ENCODE measurements at regions not wholly inside any gene's neighbourhood (a gene's known extent, or its start where the extent isn't known, plus 50 kb on each side); places are given as distances from the start of the nearest gene placed in this dataset.

- intact Hi-C loops (cut with micrococcal nuclease) (no loop called here), dilution Hi-C loops (cut with HindIII; ENCODE audit: low sequenced_read_pairs, unreplicated experiment) (no loop called here), in situ Hi-C loops (cut with MboI; ENCODE audit: low sequenced_read_pairs) (no loop called here)
- Histone ChIP-seq H3K9me1 (ENCODE audit: insufficient read depth, low read length) (no peaks in the 10 kb centered on the region), H3K9me3 (ENCODE audit: control insufficient read depth, insufficient read depth, low read length) (peaks cover 25% of the 10 kb centered on the region), H2AFZ (replicated peaks; ENCODE audit: low read length, poor library complexity) (no peak overlapping the region), H4K20me1 (ENCODE audit: insufficient read depth, low read length) (no peaks in the 10 kb centered on the region), H3K4ac (ENCODE audit: low read depth, low read length) (no peak overlapping the region), H2BK120ac (ENCODE audit: low read depth, low read length) (no peak overlapping the region), H2BK20ac (ENCODE audit: low read depth, low read length) (no peak overlapping the region), H4K91ac (ENCODE audit: insufficient read depth, low read depth, low read length) (no peak overlapping the region), H3K27me3 (ENCODE audit: control insufficient read depth, insufficient read depth, low read length) (no peaks in the 10 kb centered on the region), H3K4me1 (ENCODE audit: control insufficient read depth, insufficient read depth, low read length) (no peaks in the 10 kb centered on the region), H2AK5ac (ENCODE audit: low read depth, low read length) (no peak overlapping the region), H2BK5ac (ENCODE audit: low read depth, low read length, poor library complexity, severe bottlenecking) (no peak overlapping the region), H3K14ac (replicated peaks; ENCODE audit: low read depth, low read length) (no peak overlapping the region), H2BK15ac (ENCODE audit: low read depth, low read length) (no peak overlapping the region), H3K56ac (ENCODE audit: extremely low read depth, insufficient read depth, low read length) (no peak overlapping the region), H3K4me2 (ENCODE audit: low read depth, low read length) (no peak overlapping the region), H2AK9ac (replicated peaks; ENCODE audit: low read depth, low read length, poor library complexity) (no peak overlapping the region), H3K18ac (ENCODE audit: low read depth, low read length) (no peak overlapping the region), H4K8ac (ENCODE audit: low read depth in 2 of 2, low read length in 2 of 2) (no peak overlapping the region), H3K27ac (ENCODE audit: insufficient read depth, low read length) (no peak overlapping the region), H3K79me1 (ENCODE audit: low read depth in 1 of 2, low read length in 2 of 2) (no peaks in the 10 kb centered on the region), H3K23ac (ENCODE audit: low read depth, low read length) (no peak overlapping the region), H3K4me3 (ENCODE audit: insufficient read depth, low read depth, low read length) (no peak overlapping the region), H4K5ac (ENCODE audit: low read depth, low read length) (no peak overlapping the region), H3K36me3 (ENCODE audit: control insufficient read depth, insufficient read depth, low read length) (no peaks in the 10 kb centered on the region), H3K9ac (ENCODE audit: low read depth, low read length) (no peak overlapping the region)
- POLR2A ChIA-PET (ENCODE audit: unreplicated experiment): no interaction called here
- BruUV-seq (replicated peaks): no TSS peak
- TF ChIP-seq MXI1 (IDR thresholded peaks at IDR 0.05; ENCODE audit: borderline replicate concordance, low read depth, low read length) (no peak), CEBPB (IDR thresholded peaks at IDR 0.05; ENCODE audit: low read depth, low read length) (no peak), USF2 (IDR thresholded peaks at IDR 0.05; ENCODE audit: low read depth, low read length) (no peak), FOS (IDR thresholded peaks at IDR 0.05; ENCODE audit: low read depth, low read length) (no peak), MAFK (IDR thresholded peaks at IDR 0.05; ENCODE audit: low read depth, low read length) (no peak), CHD1 (IDR thresholded peaks at IDR 0.05; ENCODE audit: low read depth, low read length) (no peak), RCOR1 (IDR thresholded peaks at IDR 0.05; ENCODE audit: insufficient replicate concordance, low read length) (no peak), ELK1 (IDR thresholded peaks at IDR 0.05; ENCODE audit: borderline replicate concordance, low read depth, low read length) (no peak), SMC3 (IDR thresholded peaks at IDR 0.05; ENCODE audit: low read depth, low read length) (no peak), CTCF (conservative IDR thresholded peaks at IDR 0.05; ENCODE audit: low read depth, low read length) (no peak), POLR2A (IDR thresholded peaks at IDR 0.05; ENCODE audit: low read depth, low read length) (no peak), RFX5 (IDR thresholded peaks at IDR 0.05; ENCODE audit: low read depth, low read length) (no peak), NFE2L2 (IDR thresholded peaks at IDR 0.05; ENCODE audit: low read depth, low read length) (no peak)
- no CpG with 5 or more reads among the region's 41 CpGs for WGBS, 2 experiments (ENCODE audit: extremely low coverage in 2 of 2, insufficient read length in 1 of 2)
- no peak for ATAC-seq (ENCODE audit: low read depth)
- no peak for DNase-seq
- CTCF ChIA-PET: no interaction called here
Observed at GRCh38 chr20:29742699-29743100, 1514.8 kb upstream of the DEFB115 start.

Measured in IMR-90 (cell line).